AG04450 (cell line): ENCODE measurements at regions not wholly inside any gene's neighbourhood (a gene's known extent, or its start where the extent isn't known, plus 50 kb on each side); places are given as distances from the start of the nearest gene placed in this dataset.

Source experiments
- CTCF ChIA-PET: fragments of 300-600, 350-600 bp; formaldehyde crosslinking; extraction: SDS; loops from one replicate; lab custom pipeline; 2022; ENCODE audit warnings: antibody characterized with exemption, inconsistent platforms; lab: Charles Lee
- POLR2A ChIA-PET: fragments of 350-600 bp; formaldehyde crosslinking; extraction: SDS; loops from one replicate; lab custom pipeline; 2021; ENCODE audit warnings: antibody characterized with exemption, inconsistent platforms; lab: Yijun Ruan, JAX
- DNase-seq: peaks from one replicate; pipeline ENCODE4 v3.0.0-alpha.2; 2011; ENCODE audit warnings: low read depth, low spot score
- H3K27ac ChIP-seq: one replicate; pipeline ENCODE4 v1.5.1; 2012; ENCODE audit warnings: low read depth, low read length, control low read depth
- H3K27me3 ChIP-seq: one replicate; pipeline ENCODE4 v1.6.0; 2012; ENCODE audit warnings: low read length; ENCODE audit not compliant: control insufficient read depth, insufficient read depth
- H3K4me3 ChIP-seq: 2 replicates; pipeline ENCODE4 v1.5.1; 2011; ENCODE audit warnings: mild to moderate bottlenecking, low read depth, low read length, control low read depth
- H3K9me3 ChIP-seq: 2 replicates; pipeline ENCODE4 v1.5.1; 2012; ENCODE audit warnings: low read length; ENCODE audit not compliant: control insufficient read depth, insufficient read depth
- CTCF ChIP-seq: IDR thresholded peaks from 2 replicates; pipeline ENCODE4 v1.5.1; 2011; ENCODE audit warnings: low read depth, low read length, control low read depth, inconsistent platforms

DNA sequence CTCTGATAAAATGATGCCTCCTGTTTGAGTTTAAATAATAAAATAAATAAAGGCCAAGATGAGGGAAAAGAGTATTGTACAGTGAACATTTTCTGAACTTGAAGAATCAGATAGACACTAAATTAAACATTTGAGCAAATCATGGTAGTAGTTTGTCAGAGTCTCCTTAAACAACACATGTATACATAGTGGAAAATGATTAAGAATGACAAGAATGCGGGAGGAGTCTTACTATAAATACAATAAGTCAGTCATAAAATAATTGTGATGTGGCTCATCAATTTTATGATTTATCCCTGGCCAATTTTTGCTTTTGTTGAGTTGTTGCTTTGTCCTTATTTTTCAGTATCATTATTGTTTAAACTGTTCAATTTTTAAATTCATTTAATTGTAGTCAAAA, 158.0 kb upstream of the TMC3 start:
- Histone ChIP-seq H3K27ac (no peak overlapping the region), H3K9me3 (no peaks in the 10 kb centered on the region), H3K27me3 (no peaks in the 10 kb centered on the region), H3K4me3 (no peak overlapping the region)
- POLR2A ChIA-PET = no interaction called here
- no peak for TF ChIP-seq CTCF
- DNase-seq = no peak
- CTCF ChIA-PET = no interaction called here

DNA sequence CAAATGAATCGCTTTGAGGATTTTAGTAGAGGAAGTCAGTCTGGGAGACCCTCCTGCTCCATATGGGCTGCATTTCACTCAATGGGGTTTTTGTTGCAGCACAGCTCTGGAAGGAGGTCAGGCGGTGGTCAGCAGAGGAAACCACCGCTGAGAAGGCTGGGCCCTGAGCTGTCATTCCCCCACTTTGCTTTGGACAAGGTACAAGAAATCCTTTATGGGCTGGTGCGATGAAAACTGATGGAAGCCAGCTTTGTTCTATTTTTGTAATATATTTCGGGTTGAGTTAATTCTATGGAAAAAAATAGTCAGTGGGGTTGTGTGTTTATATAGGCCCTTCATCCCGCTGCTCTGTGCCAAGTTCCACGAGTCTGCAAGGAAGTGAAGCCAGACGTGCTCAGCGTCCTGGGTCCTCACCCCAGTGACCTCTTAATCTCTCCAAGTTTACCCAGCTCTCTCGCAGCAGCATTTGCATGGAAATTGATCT, 157.1 kb upstream of the TMC3 start:
- no peak for TF ChIP-seq CTCF
- ChIA-PET POLR2A (no interaction called here), CTCF (interaction anchor here (0.9 kb wide), 2 partner anchors 265 to 577 kb away, joined by 3 to 4 read pairs; no protein-coding TSS in a partner anchor)
- no peaks in the 10 kb centered on the region for H3K27me3 ChIP-seq
- DNase-seq = no peak
- no peaks in the 10 kb centered on the region for H3K9me3 ChIP-seq
- peak overlapping the region; percentile 22 for H3K27ac ChIP-seq
- H3K4me3 ChIP-seq = peak overlapping the region; percentile 5; the same call in 1 of the 2 replicates

- H3K27me3 ChIP-seq = no peaks in the 10 kb centered on the region
- H3K9me3 ChIP-seq = no peaks in the 10 kb centered on the region
- H3K4me3 ChIP-seq = no peak overlapping the region
- no peak overlapping the region for H3K27ac ChIP-seq
- ChIA-PET POLR2A (no interaction called here), CTCF (interaction anchor here (0.9 kb wide), 2 partner anchors 264 to 578 kb away, joined by 3 to 4 read pairs; no protein-coding TSS in a partner anchor)
- TF ChIP-seq CTCF = no peak
- no peak for DNase-seq
Observed at GRCh38 chr15:81530271-81530691, 156.3 kb upstream of the TMC3 start.

- TF ChIP-seq CTCF = no peak
- CTCF ChIA-PET = no interaction called here
- Histone ChIP-seq H3K4me3 (no peak overlapping the region), H3K27me3 (no peaks in the 10 kb centered on the region), H3K27ac (no peak overlapping the region), H3K9me3 (no peaks in the 10 kb centered on the region)
- POLR2A ChIA-PET = no interaction called here
- no peak for DNase-seq
Observed at GRCh38 chr15:81529481-81529880, 155.5 kb upstream of the TMC3 start.

GRCh38 chr15:81526029-81526428, 152.0 kb upstream of the TMC3 start:
- no peaks in the 10 kb centered on the region for H3K27me3 ChIP-seq
- POLR2A ChIA-PET = no interaction called here
- no peak for TF ChIP-seq CTCF
- CTCF ChIA-PET = no interaction called here
- no peak overlapping the region for H3K4me3 ChIP-seq
- H3K27ac ChIP-seq = no peak overlapping the region
- DNase-seq = no peak
- H3K9me3 ChIP-seq = no peaks in the 10 kb centered on the region
